HCT116 (cell line): ENCODE measurements at regions not wholly inside any gene's neighbourhood (a gene's known extent, or its start where the extent isn't known, plus 50 kb on each side); places are given as distances from the start of the nearest gene placed in this dataset.

Experiments
- CTCF ChIP-seq, 3 experiments: fragments of 200-600 bp in 1 of 3; sonication (generic) in 1 of 3; IDR thresholded peaks in 2 of 3; conservative IDR thresholded peaks in 1 of 3; 2 replicates each; pipeline ENCODE4 v1.5.1; 2012 to 2017; ENCODE audit warnings: low read depth in 2 of 3, low read length in 2 of 3, antibody characterized with exemption in 1 of 3, borderline replicate concordance in 1 of 3, control low read depth in 1 of 3, mild to moderate bottlenecking in 1 of 3, mixed read lengths in 1 of 3, mixed run types in 1 of 3, moderate library complexity in 1 of 3; ENCODE audit not compliant: insufficient read depth in 1 of 3
- EZH2phosphoT487 ChIP-seq: fragments of 200-600 bp; IDR thresholded peaks from 2 replicates; pipeline ENCODE4 v1.6.1; 2018; ENCODE audit warnings: antibody characterized with exemption, borderline replicate concordance
- POLR2A ChIP-seq: IDR thresholded peaks from 2 replicates; pipeline ENCODE4 v1.7.0; 2011; ENCODE audit warnings: borderline replicate concordance; ENCODE audit not compliant: insufficient read depth, insufficient read length; ENCODE audit errors: extremely low read depth
- TCF7L2 ChIP-seq: IDR thresholded peaks from 2 replicates; pipeline ENCODE4 v1.7.0; 2011; ENCODE audit warnings: borderline replicate concordance, inconsistent platforms; ENCODE audit not compliant: insufficient read depth, insufficient read length; ENCODE audit errors: extremely low read depth
- YY1 ChIP-seq: IDR thresholded peaks from 2 replicates; pipeline ENCODE4 v1.6.1; 2011; ENCODE audit warnings: low read length, low read depth, moderate library complexity, mild to moderate bottlenecking; ENCODE audit not compliant: insufficient replicate concordance; ENCODE audit errors: extremely low read depth
- ZNF274 ChIP-seq: fragments of 200-500 bp; sonication (Bioruptor generic); IDR thresholded peaks from 2 replicates; pipeline ENCODE4 v1.6.1; 2014; ENCODE audit warnings: mild to moderate bottlenecking, low read depth, low read length, inconsistent platforms

DNA sequence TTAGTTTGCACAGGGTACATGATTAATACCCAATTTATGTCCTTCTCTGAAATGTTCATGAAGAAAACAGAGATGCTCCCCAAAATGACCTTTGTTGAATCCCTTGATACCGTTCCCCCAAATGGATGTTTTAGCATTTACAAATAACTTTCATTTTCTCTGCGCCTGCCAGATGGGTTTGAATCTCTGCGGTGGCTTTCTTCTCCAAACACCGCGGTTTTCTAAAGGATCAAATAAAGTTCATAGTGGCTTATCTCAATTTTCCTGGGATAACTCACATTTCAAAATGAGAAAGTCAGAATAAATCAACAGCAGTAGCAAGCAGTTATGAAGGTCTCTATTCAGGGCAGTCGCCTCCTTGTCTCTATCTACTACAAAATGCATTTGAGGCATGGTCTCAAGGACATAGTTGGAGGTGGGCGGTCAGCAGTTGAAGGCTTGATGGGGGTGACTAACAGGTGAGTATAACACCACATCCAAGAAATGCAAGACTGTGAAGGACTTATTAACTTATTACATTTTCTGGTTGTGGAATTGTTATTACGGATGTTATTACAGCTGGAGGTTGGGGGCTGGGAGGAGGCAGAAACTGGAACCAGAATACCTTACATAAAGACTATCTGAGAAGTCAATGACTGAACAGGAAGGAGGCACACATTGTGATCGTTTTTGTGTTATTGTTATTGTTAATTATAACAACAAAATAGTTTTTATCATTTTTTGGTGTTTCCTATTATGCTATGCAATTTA lies 1513.3 kb downstream of the FAM181B start:
- TF ChIP-seq POLR2A (no peak), ZNF274 (no peak), CTCF (IDR thresholded peaks at IDR 0.05 in 2 of 3, conservative IDR thresholded peaks at IDR 0.05 in 1 of 3; ENCODE audit: borderline replicate concordance in 1 of 3, insufficient read depth in 1 of 3, low read depth in 2 of 3, low read length in 2 of 3) (no peak), YY1 (no peak), EZH2phosphoT487 (no peak), TCF7L2 (no peak)
